ENCODE measurements at regions not wholly inside any gene's neighbourhood (a gene's known extent, or its start where the extent isn't known, plus 50 kb on each side); places are given as distances from the start of the nearest gene placed in this dataset.
A peak's percentile ranks its signal among the peaks of the same experiment; 100 is the strongest.

- Histone ChIP-seq H3K4me1 (ENCODE audit: control insufficient read depth, low read depth, low read length) (no peaks in the 10 kb centered on the region), H3K9ac (ENCODE audit: low read length) (no peak overlapping the region), H3K23ac (ENCODE audit: low read length) (no peak overlapping the region), H3K4ac (ENCODE audit: low read depth, low read length) (no peak overlapping the region), H2BK120ac (ENCODE audit: low read depth, low read length) (no peak overlapping the region), H2AK5ac (ENCODE audit: low read length) (no peak overlapping the region), H4K8ac (ENCODE audit: low read depth, low read length) (no peak overlapping the region), H3K27me3 (ENCODE audit: insufficient read depth, low read length, poor library complexity) (no peaks in the 10 kb centered on the region), H2BK5ac (ENCODE audit: low read length) (no peak overlapping the region), H3K36me3 (ENCODE audit: control insufficient read depth, insufficient read depth, low read length) (no peaks in the 10 kb centered on the region), H3K4me2 (ENCODE audit: low read length) (no peak overlapping the region), H4K5ac (ENCODE audit: low read length) (no peak overlapping the region), H2BK15ac (replicated peaks; ENCODE audit: low read depth) (no peak overlapping the region), H3K56ac (ENCODE audit: low read length) (no peak overlapping the region), H3K79me2 (ENCODE audit: control insufficient read depth, insufficient read depth, low read length) (no peaks in the 10 kb centered on the region), H3K27ac (ENCODE audit: low read depth, low read length) (no peak overlapping the region), H3K79me1 (ENCODE audit: low read length) (no peaks in the 10 kb centered on the region), H3K18ac (ENCODE audit: low read length) (no peak overlapping the region), H3K4me3 (ENCODE audit: low read length) (no peak overlapping the region)
- DNase-seq = no peak
- no CpG with 5 or more reads among the region's 6 CpGs for WGBS (ENCODE audit: extremely low coverage, insufficient coverage, low lambda C conversion rate)
Measured at GRCh38 chr20:59412181-59412580, 111.8 kb downstream of the EDN3 start.

- Histone ChIP-seq H2BK15ac (replicated peaks; ENCODE audit: low read depth) (no peak overlapping the region), H2BK120ac (ENCODE audit: low read depth, low read length) (no peak overlapping the region), H3K23ac (ENCODE audit: low read length) (no peak overlapping the region), H3K4me1 (ENCODE audit: control insufficient read depth, low read depth, low read length) (no peaks in the 10 kb centered on the region), H4K8ac (ENCODE audit: low read depth, low read length) (no peak overlapping the region), H3K79me2 (ENCODE audit: control insufficient read depth, insufficient read depth, low read length) (no peaks in the 10 kb centered on the region), H3K9ac (ENCODE audit: low read length) (no peak overlapping the region), H3K4me3 (ENCODE audit: low read length) (no peak overlapping the region), H3K27me3 (ENCODE audit: insufficient read depth, low read length, poor library complexity) (no peaks in the 10 kb centered on the region), H3K4ac (ENCODE audit: low read depth, low read length) (no peak overlapping the region), H3K27ac (ENCODE audit: low read depth, low read length) (no peak overlapping the region), H2BK5ac (ENCODE audit: low read length) (no peak overlapping the region), H3K18ac (ENCODE audit: low read length) (no peak overlapping the region), H3K56ac (ENCODE audit: low read length) (no peak overlapping the region), H3K4me2 (ENCODE audit: low read length) (no peak overlapping the region), H3K79me1 (ENCODE audit: low read length) (no peaks in the 10 kb centered on the region), H3K36me3 (ENCODE audit: control insufficient read depth, insufficient read depth, low read length) (no peaks in the 10 kb centered on the region), H2AK5ac (ENCODE audit: low read length) (no peak overlapping the region), H4K5ac (ENCODE audit: low read length) (no peak overlapping the region)
- peak; percentile 47 for DNase-seq
- no CpG with 5 or more reads among the region's 6 CpGs for WGBS (ENCODE audit: extremely low coverage, insufficient coverage, low lambda C conversion rate)
Measured at GRCh38 chr20:59412875-59413284, 112.5 kb downstream of the EDN3 start.

GRCh38 chr20:59413326-59413865 lies 113.0 kb downstream of the EDN3 start:
- Histone ChIP-seq H3K4me2 (ENCODE audit: low read length) (no peak overlapping the region), H3K27ac (ENCODE audit: low read depth, low read length) (no peak overlapping the region), H3K36me3 (ENCODE audit: control insufficient read depth, insufficient read depth, low read length) (no peaks in the 10 kb centered on the region), H3K9ac (ENCODE audit: low read length) (no peak overlapping the region), H3K56ac (ENCODE audit: low read length) (no peak overlapping the region), H2BK15ac (replicated peaks; ENCODE audit: low read depth) (no peak overlapping the region), H3K23ac (ENCODE audit: low read length) (no peak overlapping the region), H2BK5ac (ENCODE audit: low read length) (no peak overlapping the region), H4K5ac (ENCODE audit: low read length) (no peak overlapping the region), H3K4me3 (ENCODE audit: low read length) (no peak overlapping the region), H3K4ac (ENCODE audit: low read depth, low read length) (no peak overlapping the region), H3K27me3 (ENCODE audit: insufficient read depth, low read length, poor library complexity) (no peaks in the 10 kb centered on the region), H3K18ac (ENCODE audit: low read length) (no peak overlapping the region), H3K4me1 (ENCODE audit: control insufficient read depth, low read depth, low read length) (no peaks in the 10 kb centered on the region), H4K8ac (ENCODE audit: low read depth, low read length) (no peak overlapping the region), H3K79me1 (ENCODE audit: low read length) (no peaks in the 10 kb centered on the region), H2AK5ac (ENCODE audit: low read length) (no peak overlapping the region), H2BK120ac (ENCODE audit: low read depth, low read length) (no peak overlapping the region), H3K79me2 (ENCODE audit: control insufficient read depth, insufficient read depth, low read length) (no peaks in the 10 kb centered on the region)
- DNase-seq = no peak
- no CpG with 5 or more reads among the region's 6 CpGs for WGBS (ENCODE audit: extremely low coverage, insufficient coverage, low lambda C conversion rate)

GRCh38 chr20:59414936-59415623 lies 114.7 kb downstream of the EDN3 start:
- no peak for DNase-seq
- H3K18ac ChIP-seq (ENCODE audit: low read length) = no peak overlapping the region
- no peaks in the 10 kb centered on the region for H3K79me2 ChIP-seq (ENCODE audit: control insufficient read depth, insufficient read depth, low read length)
- H4K8ac ChIP-seq (ENCODE audit: low read depth, low read length) = no peak overlapping the region
- no peak overlapping the region for H3K56ac ChIP-seq (ENCODE audit: low read length)
- H3K9ac ChIP-seq (ENCODE audit: low read length) = no peak overlapping the region
- no peak overlapping the region for H3K23ac ChIP-seq (ENCODE audit: low read length)
- H3K4me2 ChIP-seq (ENCODE audit: low read length) = no peak overlapping the region
- no CpG with 5 or more reads among the region's 18 CpGs for WGBS (ENCODE audit: extremely low coverage, insufficient coverage, low lambda C conversion rate)
- H3K4me3 ChIP-seq (ENCODE audit: low read length) = no peak overlapping the region
- H2BK5ac ChIP-seq (ENCODE audit: low read length) = no peak overlapping the region
- H3K27ac ChIP-seq (ENCODE audit: low read depth, low read length) = no peak overlapping the region
- H3K27me3 ChIP-seq (ENCODE audit: insufficient read depth, low read length, poor library complexity) = no peaks in the 10 kb centered on the region
- no peaks in the 10 kb centered on the region for H3K4me1 ChIP-seq (ENCODE audit: control insufficient read depth, low read depth, low read length)
- H2AK5ac ChIP-seq (ENCODE audit: low read length) = no peak overlapping the region
- H3K36me3 ChIP-seq (ENCODE audit: control insufficient read depth, insufficient read depth, low read length) = no peaks in the 10 kb centered on the region
- H3K4ac ChIP-seq (ENCODE audit: low read depth, low read length) = no peak overlapping the region
- H2BK15ac ChIP-seq (replicated peaks; ENCODE audit: low read depth) = no peak overlapping the region
- H3K79me1 ChIP-seq (ENCODE audit: low read length) = no peaks in the 10 kb centered on the region
- H4K5ac ChIP-seq (ENCODE audit: low read length) = no peak overlapping the region
- H2BK120ac ChIP-seq (ENCODE audit: low read depth, low read length) = no peak overlapping the region

- H2BK5ac ChIP-seq (ENCODE audit: low read length) = no peak overlapping the region
- H3K23ac ChIP-seq (ENCODE audit: low read length) = no peak overlapping the region
- no peak overlapping the region for H2BK120ac ChIP-seq (ENCODE audit: low read depth, low read length)
- no peaks in the 10 kb centered on the region for H3K79me1 ChIP-seq (ENCODE audit: low read length)
- no CpG with 5 or more reads among the region's 5 CpGs for WGBS (ENCODE audit: extremely low coverage, insufficient coverage, low lambda C conversion rate)
- H3K4me1 ChIP-seq (ENCODE audit: control insufficient read depth, low read depth, low read length) = no peaks in the 10 kb centered on the region
- H4K8ac ChIP-seq (ENCODE audit: low read depth, low read length) = no peak overlapping the region
- no peak overlapping the region for H2BK15ac ChIP-seq (replicated peaks; ENCODE audit: low read depth)
- H3K9ac ChIP-seq (ENCODE audit: low read length) = no peak overlapping the region
- H3K4me2 ChIP-seq (ENCODE audit: low read length) = no peak overlapping the region
- H3K4ac ChIP-seq (ENCODE audit: low read depth, low read length) = no peak overlapping the region
- no peak overlapping the region for H3K18ac ChIP-seq (ENCODE audit: low read length)
- no peaks in the 10 kb centered on the region for H3K79me2 ChIP-seq (ENCODE audit: control insufficient read depth, insufficient read depth, low read length)
- DNase-seq = no peak
- no peaks in the 10 kb centered on the region for H3K36me3 ChIP-seq (ENCODE audit: control insufficient read depth, insufficient read depth, low read length)
- no peak overlapping the region for H4K5ac ChIP-seq (ENCODE audit: low read length)
- H3K56ac ChIP-seq (ENCODE audit: low read length) = no peak overlapping the region
- H3K4me3 ChIP-seq (ENCODE audit: low read length) = no peak overlapping the region
- H3K27ac ChIP-seq (ENCODE audit: low read depth, low read length) = no peak overlapping the region
- no peak overlapping the region for H2AK5ac ChIP-seq (ENCODE audit: low read length)
- H3K27me3 ChIP-seq (ENCODE audit: insufficient read depth, low read length, poor library complexity) = no peaks in the 10 kb centered on the region
Measured at GRCh38 chr20:59416916-59417315, 116.5 kb downstream of the EDN3 start.

GRCh38 chr20:59421089-59421488 lies 120.7 kb downstream of the EDN3 start:
- H3K23ac ChIP-seq (ENCODE audit: low read length) = no peak overlapping the region
- H3K27me3 ChIP-seq (ENCODE audit: insufficient read depth, low read length, poor library complexity) = no peaks in the 10 kb centered on the region
- H3K4me2 ChIP-seq (ENCODE audit: low read length) = no peak overlapping the region
- no peak overlapping the region for H4K5ac ChIP-seq (ENCODE audit: low read length)
- H3K27ac ChIP-seq (ENCODE audit: low read depth, low read length) = no peak overlapping the region
- no peak for DNase-seq
- no peak overlapping the region for H3K4me3 ChIP-seq (ENCODE audit: low read length)
- H3K4ac ChIP-seq (ENCODE audit: low read depth, low read length) = no peak overlapping the region
- no peak overlapping the region for H3K18ac ChIP-seq (ENCODE audit: low read length)
- no peak overlapping the region for H2BK5ac ChIP-seq (ENCODE audit: low read length)
- H3K79me1 ChIP-seq (ENCODE audit: low read length) = no peaks in the 10 kb centered on the region
- H2AK5ac ChIP-seq (ENCODE audit: low read length) = no peak overlapping the region
- H2BK15ac ChIP-seq (replicated peaks; ENCODE audit: low read depth) = no peak overlapping the region
- no peak overlapping the region for H3K9ac ChIP-seq (ENCODE audit: low read length)
- H2BK120ac ChIP-seq (ENCODE audit: low read depth, low read length) = no peak overlapping the region
- H3K4me1 ChIP-seq (ENCODE audit: control insufficient read depth, low read depth, low read length) = no peaks in the 10 kb centered on the region
- no peak overlapping the region for H3K56ac ChIP-seq (ENCODE audit: low read length)
- H3K79me2 ChIP-seq (ENCODE audit: control insufficient read depth, insufficient read depth, low read length) = no peaks in the 10 kb centered on the region
- no peak overlapping the region for H4K8ac ChIP-seq (ENCODE audit: low read depth, low read length)
- H3K36me3 ChIP-seq (ENCODE audit: control insufficient read depth, insufficient read depth, low read length) = no peaks in the 10 kb centered on the region
- no CpG with 5 or more reads among the region's 6 CpGs for WGBS (ENCODE audit: extremely low coverage, insufficient coverage, low lambda C conversion rate)

Data from mesendoderm (in vitro differentiated cells).